Bronchial epithelial cell (primary cell): ENCODE measurements at regions not wholly inside any gene's neighbourhood (a gene's known extent, or its start where the extent isn't known, plus 50 kb on each side); places are given as distances from the start of the nearest gene placed in this dataset.

ENCODE experiments used
- DNase-seq: peaks from one replicate; pipeline ENCODE4 v3.0.0-alpha.2; 2010; ENCODE audit warnings: low read depth
- FAIRE-seq: peaks from 2 replicates; lab custom pipeline; 2011; peaks lifted over from hg19 to GRCh38; lab: Jason Lieb, UNC
- H3K27me3 ChIP-seq: 2 replicates; pipeline ENCODE4 v1.5.1; 2011; ENCODE audit warnings: low read length; ENCODE audit not compliant: control insufficient read depth, insufficient read depth
- H3K36me3 ChIP-seq: 2 replicates; pipeline ENCODE4 v1.5.1; 2011; ENCODE audit warnings: low read length; ENCODE audit not compliant: control insufficient read depth, insufficient read depth
- H3K4me3 ChIP-seq: 2 replicates; pipeline ENCODE4 v1.5.1; 2011; ENCODE audit warnings: mild to moderate bottlenecking, low read depth, low read length, control low read depth
- CTCF ChIP-seq: IDR thresholded peaks from 2 replicates; pipeline ENCODE4 v1.5.1; 2011; ENCODE audit warnings: mild to moderate bottlenecking, moderate library complexity, low read length, control low read depth, inconsistent platforms; ENCODE audit not compliant: insufficient read depth, severe bottlenecking

GRCh38 chr15:62644216-62644888 is 398.2 kb upstream of the TPM1 start:
- DNase-seq (no peak), FAIRE-seq (peak; percentile 28)
- H3K27me3 ChIP-seq: peaks cover 4% of the 10 kb centered on the region
- no peak for TF ChIP-seq CTCF
- no peak overlapping the region for H3K4me3 ChIP-seq
- H3K36me3 ChIP-seq: no peaks in the 10 kb centered on the region

- no peak for TF ChIP-seq CTCF
- no peak overlapping the region for H3K4me3 ChIP-seq
- peaks cover 4% of the 10 kb centered on the region for H3K27me3 ChIP-seq
- no peaks in the 10 kb centered on the region for H3K36me3 ChIP-seq
- DNase-seq (no peak), FAIRE-seq (peak; percentile 32)
Observed at GRCh38 chr15:62644889-62645742, 397.4 kb upstream of the TPM1 start.

GRCh38 chr15:62647202-62647842 is 395.2 kb upstream of the TPM1 start:
- Histone ChIP-seq H3K27me3 (peaks cover 4% of the 10 kb centered on the region), H3K36me3 (no peaks in the 10 kb centered on the region), H3K4me3 (no peak overlapping the region)
- DNase-seq (peak; percentile 63), FAIRE-seq (peak; percentile 89)
- no peak for TF ChIP-seq CTCF

GRCh38 chr15:62647843-62648505 is 394.6 kb upstream of the TPM1 start:
- Histone ChIP-seq H3K27me3 (peaks cover 4% of the 10 kb centered on the region), H3K4me3 (no peak overlapping the region), H3K36me3 (no peaks in the 10 kb centered on the region)
- DNase-seq (no peak), FAIRE-seq (no peak)
- no peak for TF ChIP-seq CTCF

GRCh38 chr15:62648954-62649353 is 393.6 kb upstream of the TPM1 start:
- Histone ChIP-seq H3K4me3 (no peak overlapping the region), H3K36me3 (no peaks in the 10 kb centered on the region), H3K27me3 (peaks cover 4% of the 10 kb centered on the region)
- TF ChIP-seq CTCF: peak; percentile 21
- peak; percentile 22 for DNase-seq
- no peak for FAIRE-seq
